ENCODE measurements at regions not wholly inside any gene's neighbourhood (a gene's known extent, or its start where the extent isn't known, plus 50 kb on each side); places are given as distances from the start of the nearest gene placed in this dataset.
"Not testable (repeated sequence)": the region's sequence is repeated elsewhere in the genome, so short reads cannot be mapped to it uniquely, and the experiment has no call there.

- TF ChIP-seq MAX (IDR thresholded peaks at IDR 0.05; ENCODE audit: low read depth, low read length) (no peak), POLR2A (IDR thresholded peaks at IDR 0.05; ENCODE audit: extremely low read depth, insufficient read length) (no peak), MYC (IDR thresholded peaks at IDR 0.05; ENCODE audit: low read depth, low read length) (no peak)
- TF ChIP-seq, protein P1, sequence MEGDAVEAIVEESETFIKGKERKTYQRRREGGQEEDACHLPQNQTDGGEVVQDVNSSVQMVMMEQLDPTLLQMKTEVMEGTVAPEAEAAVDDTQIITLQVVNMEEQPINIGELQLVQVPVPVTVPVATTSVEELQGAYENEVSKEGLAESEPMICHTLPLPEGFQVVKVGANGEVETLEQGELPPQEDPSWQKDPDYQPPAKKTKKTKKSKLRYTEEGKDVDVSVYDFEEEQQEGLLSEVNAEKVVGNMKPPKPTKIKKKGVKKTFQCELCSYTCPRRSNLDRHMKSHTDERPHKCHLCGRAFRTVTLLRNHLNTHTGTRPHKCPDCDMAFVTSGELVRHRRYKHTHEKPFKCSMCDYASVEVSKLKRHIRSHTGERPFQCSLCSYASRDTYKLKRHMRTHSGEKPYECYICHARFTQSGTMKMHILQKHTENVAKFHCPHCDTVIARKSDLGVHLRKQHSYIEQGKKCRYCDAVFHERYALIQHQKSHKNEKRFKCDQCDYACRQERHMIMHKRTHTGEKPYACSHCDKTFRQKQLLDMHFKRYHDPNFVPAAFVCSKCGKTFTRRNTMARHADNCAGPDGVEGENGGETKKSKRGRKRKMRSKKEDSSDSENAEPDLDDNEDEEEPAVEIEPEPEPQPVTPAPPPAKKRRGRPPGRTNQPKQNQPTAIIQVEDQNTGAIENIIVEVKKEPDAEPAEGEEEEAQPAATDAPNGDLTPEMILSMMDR (IDR thresholded peaks at IDR 0.05; ENCODE audit: low read depth, low read length) = no peak
- H3K4me3 ChIP-seq (ENCODE audit: low read depth, low read length) = no peak overlapping the region
- DNase-seq (ENCODE audit: low read depth) = no peak
Observed at GRCh38 chr1:29801561-29801973, 565.2 kb downstream of the PTPRU start.

DNA sequence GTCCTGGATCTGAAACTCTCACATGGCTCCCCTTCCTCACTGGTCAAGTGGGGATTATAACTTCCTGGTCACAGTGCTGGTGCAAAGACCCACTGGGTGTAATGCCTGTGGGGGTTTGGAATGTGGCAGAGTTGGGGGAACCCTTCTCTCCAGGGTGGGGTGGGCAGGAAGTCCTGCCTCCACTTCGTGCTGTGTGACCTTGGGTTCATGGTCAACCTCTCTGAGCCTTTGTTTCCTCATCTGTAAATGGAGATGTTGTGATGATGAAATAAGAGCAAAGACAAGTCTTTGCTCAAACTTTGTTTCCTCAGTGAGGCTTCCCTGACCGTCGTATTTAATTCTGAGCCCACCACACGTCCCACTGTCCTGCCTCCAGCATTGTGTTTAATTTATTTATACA lies 564.7 kb downstream of the PTPRU start:
- no peak for DNase-seq (ENCODE audit: low read depth)
- no peak overlapping the region for H3K4me3 ChIP-seq (ENCODE audit: low read depth, low read length)
- TF ChIP-seq POLR2A (IDR thresholded peaks at IDR 0.05; ENCODE audit: extremely low read depth, insufficient read length) (no peak), MYC (IDR thresholded peaks at IDR 0.05; ENCODE audit: low read depth, low read length) (no peak), MAX (IDR thresholded peaks at IDR 0.05; ENCODE audit: low read depth, low read length) (no peak)
- TF ChIP-seq, protein P1 (IDR thresholded peaks at IDR 0.05; ENCODE audit: low read depth, low read length) = no peak

GRCh38 chr1:29800522-29800956 lies 564.2 kb downstream of the PTPRU start:
- no peak for DNase-seq (ENCODE audit: low read depth)
- no peak for TF ChIP-seq MAX (IDR thresholded peaks at IDR 0.05; ENCODE audit: low read depth, low read length)
- no peak for TF ChIP-seq POLR2A (IDR thresholded peaks at IDR 0.05; ENCODE audit: extremely low read depth, insufficient read length)
- TF ChIP-seq, protein P1 (IDR thresholded peaks at IDR 0.05; ENCODE audit: low read depth, low read length) = no peak
- no peak for TF ChIP-seq MYC (IDR thresholded peaks at IDR 0.05; ENCODE audit: low read depth, low read length)
- no peak overlapping the region for H3K4me3 ChIP-seq (ENCODE audit: low read depth, low read length)

DNA sequence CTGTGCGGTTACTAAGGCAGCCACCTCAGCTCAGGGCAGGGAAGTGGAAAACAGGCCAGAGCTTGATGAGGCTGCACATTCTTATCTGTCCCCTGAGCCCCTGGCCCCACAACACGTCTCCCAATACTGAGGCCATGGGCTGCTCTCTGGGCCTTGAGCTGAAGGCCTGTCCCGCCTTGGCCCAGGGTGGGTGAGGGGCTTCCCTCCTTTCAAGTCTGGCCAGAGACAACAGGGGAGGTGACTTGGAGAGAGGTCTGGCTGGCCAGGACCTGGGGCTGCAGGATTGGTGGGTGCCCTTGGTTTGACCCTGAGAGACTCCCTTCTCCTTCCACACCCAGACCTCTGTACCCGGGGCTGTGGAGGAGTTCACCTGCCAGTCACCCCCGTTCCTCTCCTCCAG lies 563.8 kb downstream of the PTPRU start:
- TF ChIP-seq MYC (IDR thresholded peaks at IDR 0.05; ENCODE audit: low read depth, low read length) (no peak), POLR2A (IDR thresholded peaks at IDR 0.05; ENCODE audit: extremely low read depth, insufficient read length) (no peak), MAX (IDR thresholded peaks at IDR 0.05; ENCODE audit: low read depth, low read length) (no peak)
- TF ChIP-seq, protein P1 (IDR thresholded peaks at IDR 0.05; ENCODE audit: low read depth, low read length) = no peak
- no peak for DNase-seq (ENCODE audit: low read depth)
- no peak overlapping the region for H3K4me3 ChIP-seq (ENCODE audit: low read depth, low read length)

DNA sequence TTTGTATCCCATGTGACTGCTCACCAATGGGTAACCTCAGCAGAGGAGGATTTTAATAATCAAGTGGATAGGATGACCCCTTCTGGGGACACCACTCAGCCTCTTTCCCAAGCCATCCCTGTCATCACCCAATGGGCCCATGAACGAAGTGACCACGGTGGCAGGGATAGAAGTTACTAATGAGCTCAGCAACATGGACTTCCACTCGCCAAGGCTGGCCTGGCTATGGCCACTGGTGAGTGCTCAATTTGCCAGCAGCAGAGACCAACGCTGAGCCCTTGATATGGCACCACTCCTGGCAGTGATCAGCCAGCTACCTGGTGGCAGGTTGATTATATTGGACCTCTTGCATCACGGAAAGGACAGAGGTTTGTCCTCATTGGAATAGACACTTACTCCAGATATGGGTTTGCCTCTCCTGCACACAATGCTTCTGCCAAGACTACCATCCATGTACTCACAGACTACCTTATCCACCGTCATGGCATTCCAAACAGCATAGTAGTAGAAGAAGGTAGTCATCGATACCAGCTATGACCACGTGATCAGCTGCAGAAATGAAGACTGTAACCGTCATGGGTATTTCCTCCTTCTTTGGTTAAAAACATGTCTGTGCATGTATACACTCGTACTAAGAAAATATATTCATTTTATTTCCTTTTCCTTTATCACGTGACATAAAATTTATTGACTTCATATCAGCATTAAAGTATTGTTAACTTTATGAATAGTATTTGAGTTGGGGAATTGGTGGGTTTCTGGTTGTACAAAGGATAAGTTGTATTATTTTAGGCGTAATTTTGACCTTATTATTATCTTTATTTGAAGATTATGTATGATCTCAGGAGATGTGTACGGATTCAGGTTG lies 562.6 kb downstream of the PTPRU start:
- no peak for DNase-seq (ENCODE audit: low read depth)
- TF ChIP-seq MAX (IDR thresholded peaks at IDR 0.05; ENCODE audit: low read depth, low read length) = no peak
- TF ChIP-seq, protein P1 (IDR thresholded peaks at IDR 0.05; ENCODE audit: low read depth, low read length) = no peak
- TF ChIP-seq MYC (IDR thresholded peaks at IDR 0.05; ENCODE audit: low read depth, low read length) = no peak
- no peak for TF ChIP-seq POLR2A (IDR thresholded peaks at IDR 0.05; ENCODE audit: extremely low read depth, insufficient read length)

GRCh38 chr1:29797125-29797524 lies 560.8 kb downstream of the PTPRU start:
- not testable (repeated sequence) for H3K4me3 ChIP-seq (ENCODE audit: low read depth, low read length); DNase-seq (ENCODE audit: low read depth)

More for the DNA sequence above, 562.6 kb downstream of the PTPRU start:
- no peak overlapping the region for H3K4me3 ChIP-seq (ENCODE audit: low read depth, low read length)

DNA sequence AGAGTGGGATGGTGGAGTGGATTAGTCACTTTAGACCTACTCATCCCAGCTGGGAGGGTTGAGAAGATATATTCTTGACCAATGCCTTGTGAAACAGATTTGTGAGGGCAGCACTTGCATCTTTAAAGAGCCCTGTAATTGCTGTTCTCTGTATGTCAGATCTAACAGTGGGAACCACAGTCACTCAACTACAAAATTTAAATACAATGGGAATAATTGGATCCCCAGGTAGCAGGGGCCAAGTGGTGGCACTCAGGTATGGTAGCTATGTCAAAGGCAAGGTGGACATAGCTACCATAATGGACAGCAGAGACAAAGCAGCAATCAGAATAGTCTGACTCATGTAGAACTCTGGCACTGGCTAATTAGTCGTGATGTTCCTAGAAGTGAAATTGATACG lies 559.6 kb downstream of the PTPRU start:
- H3K4me3 ChIP-seq (ENCODE audit: low read depth, low read length) = not testable (repeated sequence)

More for the DNA sequence above, 559.6 kb downstream of the PTPRU start:
- not testable (repeated sequence) for DNase-seq (ENCODE audit: low read depth)

Measured in NB4 (cell line).